ENCODE measurements at regions not wholly inside any gene's neighbourhood (a gene's known extent, or its start where the extent isn't known, plus 50 kb on each side); places are given as distances from the start of the nearest gene placed in this dataset.

DNA sequence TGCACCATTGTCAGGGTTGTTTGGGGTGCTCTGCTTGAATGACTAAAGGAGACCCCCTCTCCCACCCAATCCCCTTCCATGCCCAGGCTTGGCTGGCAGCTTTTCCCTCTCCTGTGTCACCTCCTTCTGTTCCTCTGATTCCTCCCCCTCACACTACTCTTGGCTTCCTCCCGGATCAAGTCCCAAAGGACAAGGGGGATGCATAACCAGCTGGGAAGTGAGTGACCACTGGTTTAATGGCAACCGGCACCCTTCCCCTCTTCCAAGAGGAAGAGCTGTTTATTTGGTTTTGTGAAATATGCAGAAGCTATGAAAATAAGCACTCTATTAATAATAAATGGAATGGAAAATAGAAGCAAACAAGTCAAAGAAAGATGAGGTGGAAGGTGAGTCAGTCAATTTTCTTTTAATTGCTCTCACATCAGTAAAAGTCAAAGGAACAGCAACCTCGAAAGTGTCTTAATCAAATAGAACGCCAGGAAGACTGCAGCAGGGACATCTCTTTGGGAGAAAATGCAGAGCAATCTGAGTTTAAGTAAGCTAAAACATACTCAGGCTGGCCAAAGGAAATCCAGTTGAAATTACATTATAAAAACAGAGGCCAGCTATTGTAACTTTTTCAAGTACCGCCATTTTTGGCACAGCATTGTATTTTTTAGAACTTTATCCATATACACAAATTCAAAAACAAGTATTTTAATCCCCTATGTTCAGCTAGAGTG lies 322.5 kb downstream of the SIPA1L2 start:
- TF ChIP-seq CTCF (IDR thresholded peaks at IDR 0.05; ENCODE audit: low read depth, low read length, poor library complexity, severe bottlenecking) (no peak), EZH2phosphoT487 (IDR thresholded peaks at IDR 0.05; ENCODE audit: borderline replicate concordance, low read length) (no peak)

Data from DOHH2 (cell line).